ENCODE measurements at regions not wholly inside any gene's neighbourhood (a gene's known extent, or its start where the extent isn't known, plus 50 kb on each side); places are given as distances from the start of the nearest gene placed in this dataset.

DNA sequence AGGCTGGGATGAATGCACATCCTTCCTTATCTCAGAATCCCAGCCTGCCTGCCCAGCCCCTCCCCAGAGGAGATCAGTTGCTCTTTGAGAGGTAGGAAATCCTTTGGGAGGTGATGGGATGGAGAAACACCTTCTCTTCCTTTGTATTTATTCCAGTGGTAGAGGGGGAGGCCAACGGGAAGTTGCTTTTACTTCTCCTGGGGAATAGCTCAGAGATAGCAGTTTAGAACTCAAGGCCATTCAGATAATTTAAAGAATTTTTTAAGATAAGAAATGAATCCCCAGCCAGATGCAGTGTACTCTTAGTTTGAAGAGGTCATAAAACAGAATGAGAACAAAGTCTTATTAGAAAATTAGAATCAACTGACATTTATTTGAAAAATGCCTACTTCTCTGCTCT, 67.4 kb upstream of the PPM1B start:
- TF ChIP-seq, protein P1, sequence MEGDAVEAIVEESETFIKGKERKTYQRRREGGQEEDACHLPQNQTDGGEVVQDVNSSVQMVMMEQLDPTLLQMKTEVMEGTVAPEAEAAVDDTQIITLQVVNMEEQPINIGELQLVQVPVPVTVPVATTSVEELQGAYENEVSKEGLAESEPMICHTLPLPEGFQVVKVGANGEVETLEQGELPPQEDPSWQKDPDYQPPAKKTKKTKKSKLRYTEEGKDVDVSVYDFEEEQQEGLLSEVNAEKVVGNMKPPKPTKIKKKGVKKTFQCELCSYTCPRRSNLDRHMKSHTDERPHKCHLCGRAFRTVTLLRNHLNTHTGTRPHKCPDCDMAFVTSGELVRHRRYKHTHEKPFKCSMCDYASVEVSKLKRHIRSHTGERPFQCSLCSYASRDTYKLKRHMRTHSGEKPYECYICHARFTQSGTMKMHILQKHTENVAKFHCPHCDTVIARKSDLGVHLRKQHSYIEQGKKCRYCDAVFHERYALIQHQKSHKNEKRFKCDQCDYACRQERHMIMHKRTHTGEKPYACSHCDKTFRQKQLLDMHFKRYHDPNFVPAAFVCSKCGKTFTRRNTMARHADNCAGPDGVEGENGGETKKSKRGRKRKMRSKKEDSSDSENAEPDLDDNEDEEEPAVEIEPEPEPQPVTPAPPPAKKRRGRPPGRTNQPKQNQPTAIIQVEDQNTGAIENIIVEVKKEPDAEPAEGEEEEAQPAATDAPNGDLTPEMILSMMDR (IDR thresholded peaks at IDR 0.05): no peak
- no peak for TF ChIP-seq POLR2A (IDR thresholded peaks at IDR 0.05)

Data from suprapubic skin (tissue), 3 donors.